Rectal smooth muscle tissue (tissue), 1 donor: ENCODE measurements at regions not wholly inside any gene's neighbourhood (a gene's known extent, or its start where the extent isn't known, plus 50 kb on each side); places are given as distances from the start of the nearest gene placed in this dataset.

ENCODE experiments used
- H3K27ac ChIP-seq: one replicate; pipeline ENCODE4 v1.7.0; 2013; ENCODE audit warnings: low read depth, low read length, inconsistent platforms
- H3K27me3 ChIP-seq: one replicate; pipeline ENCODE4 v1.7.0; 2013; ENCODE audit warnings: low read length; ENCODE audit not compliant: control insufficient read depth, insufficient read depth
- H3K36me3 ChIP-seq: one replicate; pipeline ENCODE4 v1.7.0; 2013; ENCODE audit warnings: low read length; ENCODE audit not compliant: control insufficient read depth, insufficient read depth
- H3K4me1 ChIP-seq: one replicate; pipeline ENCODE4 v1.7.0; 2013; ENCODE audit warnings: low read length; ENCODE audit not compliant: control insufficient read depth, insufficient read depth
- H3K4me3 ChIP-seq: one replicate; pipeline ENCODE4 v1.7.0; 2013; ENCODE audit warnings: low read length
- H3K9ac ChIP-seq: one replicate; pipeline ENCODE4 v1.7.0; 2013; ENCODE audit warnings: low read length

- Histone ChIP-seq H3K27ac (no peak overlapping the region), H3K4me1 (no peaks in the 10 kb centered on the region), H3K9ac (no peak overlapping the region), H3K27me3 (no peaks in the 10 kb centered on the region), H3K4me3 (no peak overlapping the region), H3K36me3 (no peaks in the 10 kb centered on the region)
Observed at GRCh38 chr20:55778796-55779195, 226.5 kb downstream of the CBLN4 start.

DNA sequence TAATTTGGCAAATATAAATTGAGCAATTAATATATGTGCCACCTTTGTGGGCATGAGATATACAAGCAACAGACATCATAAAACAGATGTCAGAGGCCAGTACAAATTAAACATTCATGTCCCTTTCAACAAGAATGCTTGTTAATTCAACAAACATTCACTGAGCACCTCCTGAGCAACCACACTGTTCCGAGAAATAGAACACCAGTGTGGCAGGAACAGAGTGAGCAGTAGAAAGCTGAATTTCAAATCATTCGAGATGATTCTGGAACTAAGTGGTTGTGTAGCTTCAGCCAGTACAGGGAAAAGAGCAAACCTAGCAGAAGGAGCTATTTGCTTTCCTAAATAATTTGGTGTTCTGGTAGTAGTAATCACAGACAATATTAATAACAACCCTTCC, 227.7 kb downstream of the CBLN4 start:
- Histone ChIP-seq H3K27ac (no peak overlapping the region), H3K36me3 (no peaks in the 10 kb centered on the region), H3K4me1 (no peaks in the 10 kb centered on the region), H3K27me3 (no peaks in the 10 kb centered on the region), H3K9ac (no peak overlapping the region), H3K4me3 (no peak overlapping the region)

GRCh38 chr20:55776176-55776575, 229.1 kb downstream of the CBLN4 start:
- no peak overlapping the region for H3K9ac ChIP-seq
- H3K36me3 ChIP-seq, result no peaks in the 10 kb centered on the region
- H3K4me3 ChIP-seq, result no peak overlapping the region
- no peaks in the 10 kb centered on the region for H3K27me3 ChIP-seq
- no peak overlapping the region for H3K27ac ChIP-seq
- no peaks in the 10 kb centered on the region for H3K4me1 ChIP-seq

- Histone ChIP-seq H3K36me3 (no peaks in the 10 kb centered on the region), H3K9ac (no peak overlapping the region), H3K27me3 (no peaks in the 10 kb centered on the region), H3K4me1 (no peaks in the 10 kb centered on the region), H3K27ac (no peak overlapping the region), H3K4me3 (no peak overlapping the region)
Observed at GRCh38 chr20:55774628-55775027, 230.7 kb downstream of the CBLN4 start.

- Histone ChIP-seq H3K4me1 (no peaks in the 10 kb centered on the region), H3K9ac (no peak overlapping the region), H3K4me3 (no peak overlapping the region), H3K36me3 (no peaks in the 10 kb centered on the region), H3K27me3 (no peaks in the 10 kb centered on the region), H3K27ac (no peak overlapping the region)
Observed at GRCh38 chr20:55761797-55762196, 243.5 kb downstream of the CBLN4 start.

- Histone ChIP-seq H3K9ac (no peak overlapping the region), H3K4me1 (no peaks in the 10 kb centered on the region), H3K27me3 (no peaks in the 10 kb centered on the region), H3K4me3 (no peak overlapping the region), H3K27ac (no peak overlapping the region), H3K36me3 (no peaks in the 10 kb centered on the region)
Observed at GRCh38 chr20:55761100-55761499, 244.2 kb downstream of the CBLN4 start.

GRCh38 chr20:55760586-55760985, 244.7 kb downstream of the CBLN4 start:
- Histone ChIP-seq H3K27me3 (no peaks in the 10 kb centered on the region), H3K4me1 (no peaks in the 10 kb centered on the region), H3K4me3 (no peak overlapping the region), H3K36me3 (no peaks in the 10 kb centered on the region), H3K9ac (no peak overlapping the region), H3K27ac (no peak overlapping the region)

- Histone ChIP-seq H3K36me3 (no peaks in the 10 kb centered on the region), H3K4me1 (no peaks in the 10 kb centered on the region), H3K27me3 (no peaks in the 10 kb centered on the region), H3K4me3 (no peak overlapping the region), H3K9ac (no peak overlapping the region), H3K27ac (no peak overlapping the region)
Observed at GRCh38 chr20:55755861-55756260, 249.5 kb downstream of the CBLN4 start.

DNA sequence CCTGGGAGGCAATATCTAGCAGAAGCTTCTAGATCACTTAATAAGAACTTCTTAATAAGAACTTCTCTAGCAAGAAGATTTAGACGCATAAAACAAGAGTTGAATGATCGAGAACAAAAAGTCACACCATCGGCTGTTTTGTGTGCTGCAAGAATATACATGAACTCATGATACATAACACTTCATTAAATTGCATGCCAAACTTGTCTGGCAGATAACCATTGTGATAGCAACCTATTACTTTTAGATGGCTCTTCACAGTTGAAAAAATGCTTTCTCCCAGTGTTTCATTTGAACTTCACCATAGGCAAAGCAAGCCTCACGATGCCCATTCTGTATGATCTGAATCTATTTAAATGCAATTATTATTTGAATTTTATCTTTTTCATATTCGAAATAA, 249.9 kb downstream of the CBLN4 start:
- no peak overlapping the region for H3K4me3 ChIP-seq
- no peaks in the 10 kb centered on the region for H3K36me3 ChIP-seq
- H3K4me1 ChIP-seq, result no peaks in the 10 kb centered on the region
- no peak overlapping the region for H3K27ac ChIP-seq
- no peak overlapping the region for H3K9ac ChIP-seq
- no peaks in the 10 kb centered on the region for H3K27me3 ChIP-seq

- H3K9ac ChIP-seq, result no peak overlapping the region
- H3K27ac ChIP-seq, result no peak overlapping the region
- no peaks in the 10 kb centered on the region for H3K36me3 ChIP-seq
- H3K4me3 ChIP-seq, result no peak overlapping the region
- no peaks in the 10 kb centered on the region for H3K4me1 ChIP-seq
- H3K27me3 ChIP-seq, result no peaks in the 10 kb centered on the region
Observed at GRCh38 chr20:55746723-55747122, 258.6 kb downstream of the CBLN4 start.

DNA sequence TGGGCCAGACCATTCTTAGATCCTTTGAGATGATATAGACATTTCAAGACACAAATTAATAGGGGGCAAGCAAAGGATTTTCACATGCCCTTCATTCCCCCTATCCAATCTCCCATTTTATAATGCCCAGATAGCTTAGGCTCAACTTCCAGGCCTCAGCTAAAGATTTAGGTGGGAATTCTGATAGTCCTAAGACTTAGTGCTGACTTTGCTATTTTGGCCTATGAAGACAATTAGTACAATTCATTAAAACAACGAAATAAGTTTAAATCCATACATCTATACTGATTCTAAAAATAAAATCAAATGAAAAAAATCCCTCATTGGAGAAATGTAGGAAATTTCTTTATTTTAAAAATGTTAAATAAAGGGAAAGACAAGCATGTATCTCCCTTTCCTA, 259.5 kb downstream of the CBLN4 start:
- H3K27me3 ChIP-seq, result no peaks in the 10 kb centered on the region
- H3K4me1 ChIP-seq, result no peaks in the 10 kb centered on the region
- H3K27ac ChIP-seq, result no peak overlapping the region

GRCh38 chr20:55744896-55745295, 260.4 kb downstream of the CBLN4 start:
- no peaks in the 10 kb centered on the region for H3K4me1 ChIP-seq
- H3K27me3 ChIP-seq, result no peaks in the 10 kb centered on the region
- no peak overlapping the region for H3K9ac ChIP-seq
- H3K36me3 ChIP-seq, result no peaks in the 10 kb centered on the region
- H3K4me3 ChIP-seq, result no peak overlapping the region
- H3K27ac ChIP-seq, result no peak overlapping the region

More for the DNA sequence above, 259.5 kb downstream of the CBLN4 start:
- Histone ChIP-seq H3K9ac (no peak overlapping the region), H3K36me3 (no peaks in the 10 kb centered on the region), H3K4me3 (no peak overlapping the region)

GRCh38 chr20:55741801-55742200, 263.5 kb downstream of the CBLN4 start:
- Histone ChIP-seq H3K4me1 (no peaks in the 10 kb centered on the region), H3K27me3 (no peaks in the 10 kb centered on the region), H3K4me3 (no peak overlapping the region), H3K36me3 (no peaks in the 10 kb centered on the region), H3K9ac (no peak overlapping the region), H3K27ac (no peak overlapping the region)
